ENCODE measurements at regions not wholly inside any gene's neighbourhood (a gene's known extent, or its start where the extent isn't known, plus 50 kb on each side); places are given as distances from the start of the nearest gene placed in this dataset.
"Not testable (repeated sequence)": the region's sequence is repeated elsewhere in the genome, so short reads cannot be mapped to it uniquely, and the experiment has no call there.

- DNase-seq (ENCODE audit: low spot score): no peak
Observed at GRCh38 chr12:67759829-67760228, 111.3 kb downstream of the DYRK2 start.

DNA sequence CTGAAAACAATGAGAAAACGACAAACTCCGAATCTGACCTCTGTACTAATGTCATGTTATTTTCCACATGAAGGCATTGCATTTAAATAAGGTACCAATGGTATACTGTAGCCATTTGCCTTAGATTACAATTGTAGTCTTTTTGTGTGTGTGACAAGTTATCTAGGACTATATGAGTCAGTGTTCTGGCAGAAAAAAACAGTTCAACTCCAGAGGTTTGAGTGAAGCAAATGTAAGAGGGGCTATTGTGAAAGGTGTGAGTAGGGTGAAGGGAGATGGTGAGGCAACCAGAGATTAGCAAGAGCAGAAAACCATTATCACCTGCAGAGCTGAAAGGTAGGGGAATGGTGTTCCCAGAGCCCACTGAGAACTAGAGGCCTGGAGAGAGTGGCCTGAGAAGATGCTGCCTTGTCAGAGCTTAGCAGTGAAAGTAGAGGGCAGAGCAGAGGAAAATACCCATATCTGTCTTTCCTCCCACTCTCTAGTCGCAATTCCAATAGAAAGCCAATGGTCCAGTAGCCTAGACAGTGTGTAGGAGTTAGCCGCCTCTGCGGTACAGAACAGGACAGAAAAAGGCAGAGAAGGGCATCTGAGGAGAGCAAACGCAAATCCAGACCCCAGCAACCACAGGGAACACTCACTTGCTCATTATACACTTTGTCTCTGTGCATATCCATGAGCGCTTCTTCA lies 112.2 kb downstream of the DYRK2 start:
- DNase-seq (ENCODE audit: low spot score): no peak

- no peak for DNase-seq (ENCODE audit: low spot score)
Observed at GRCh38 chr12:67761566-67761965, 113.0 kb downstream of the DYRK2 start.

DNA sequence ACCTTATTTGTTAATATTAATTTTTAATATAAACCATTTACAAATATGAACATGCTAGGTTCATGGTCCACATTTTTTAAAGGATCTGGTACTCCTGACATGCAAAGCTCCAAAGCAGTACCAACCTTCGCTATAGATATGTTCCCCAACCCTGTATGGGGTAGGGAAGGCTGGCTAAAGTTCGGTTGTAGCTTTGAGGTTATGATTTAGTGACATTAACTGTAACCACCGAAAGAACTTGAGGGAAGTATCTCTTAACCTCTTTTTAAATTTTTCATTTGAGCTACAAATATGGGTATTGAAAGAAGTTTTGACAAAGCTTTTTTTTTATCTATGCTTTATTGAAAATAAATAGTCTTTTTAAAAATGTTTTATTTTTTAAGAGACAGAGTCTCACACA lies 115.5 kb downstream of the DYRK2 start:
- no peak for DNase-seq (ENCODE audit: low spot score)

DNA sequence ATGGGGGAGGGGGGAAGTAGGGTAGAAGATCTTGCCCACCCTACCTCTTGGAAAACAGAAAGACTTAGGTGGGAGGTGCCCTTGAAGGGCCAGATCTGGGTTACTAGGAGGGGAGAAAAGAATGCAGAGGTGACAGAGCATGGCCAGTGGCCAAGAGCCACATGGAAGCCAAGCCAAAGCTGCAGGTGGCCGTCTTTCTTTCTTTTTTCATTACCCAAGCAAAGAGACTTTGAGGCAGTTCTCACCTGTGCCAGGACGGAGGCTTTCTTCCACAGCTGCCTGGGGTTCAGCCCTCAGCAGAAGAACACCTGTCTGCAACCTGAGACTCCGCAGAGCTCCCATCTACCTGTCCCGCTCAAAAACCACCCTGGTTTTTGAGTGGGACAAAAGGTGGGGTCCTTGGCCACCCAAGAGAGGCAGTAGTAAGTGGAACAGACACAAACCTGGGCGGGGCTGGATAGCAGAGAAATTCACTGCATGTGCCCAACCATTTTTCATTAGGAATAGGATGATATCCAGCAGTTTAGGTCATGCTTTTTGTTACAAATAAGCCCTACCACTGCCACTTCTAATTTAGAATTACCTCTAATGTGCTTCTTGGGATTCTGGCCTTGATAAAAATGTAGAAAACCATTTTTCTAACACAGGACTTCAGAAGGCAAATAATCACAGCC lies 116.5 kb downstream of the DYRK2 start:
- DNase-seq (ENCODE audit: low spot score): no peak

DNA sequence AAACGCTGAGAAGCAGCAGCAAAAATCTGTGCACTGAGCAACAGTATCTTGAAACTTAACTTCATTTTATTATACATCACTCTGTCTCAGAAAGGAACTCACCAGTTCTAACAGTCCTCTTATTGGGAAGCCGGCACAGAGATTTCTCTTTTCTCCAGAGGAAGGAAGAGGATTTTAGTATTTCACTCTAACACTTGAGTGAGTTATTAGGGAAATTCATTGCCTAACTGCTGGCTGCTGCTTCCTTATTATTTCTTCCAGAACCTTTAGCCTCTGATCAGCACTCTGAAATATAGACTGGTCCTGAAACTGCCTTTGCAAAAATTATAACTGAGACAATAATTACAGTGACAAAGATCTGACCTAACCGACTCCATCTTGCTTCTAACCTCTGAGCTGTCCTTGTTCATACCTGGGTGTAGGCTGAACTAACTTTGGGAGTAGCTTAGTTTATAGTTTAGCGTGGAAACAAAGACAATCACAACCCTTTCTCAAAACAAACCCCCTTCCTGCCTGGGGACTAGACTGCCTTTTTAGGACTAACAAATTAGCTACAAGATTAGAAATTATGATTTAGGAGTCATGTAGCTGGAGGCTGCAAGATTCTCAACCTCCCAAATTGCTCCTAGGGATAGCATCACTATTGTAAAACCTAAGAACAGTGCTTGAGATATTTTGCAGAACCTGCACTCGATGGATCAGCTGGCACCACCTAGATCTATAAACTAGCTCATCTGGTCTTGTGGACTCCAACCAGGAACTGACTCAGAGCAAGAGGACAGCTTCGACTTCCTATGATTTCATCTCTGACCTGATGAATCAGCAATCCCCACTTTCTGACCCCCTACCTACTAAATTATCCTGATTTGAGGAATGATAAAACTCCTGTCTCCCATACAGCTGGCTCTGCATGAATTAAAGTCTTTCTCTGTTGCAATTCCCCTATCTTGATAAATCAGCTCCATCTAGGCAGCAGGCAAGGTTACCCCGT lies 117.5 kb downstream of the DYRK2 start:
- no peak for DNase-seq (ENCODE audit: low spot score)

- peak; percentile 19 for DNase-seq (ENCODE audit: low spot score)
Observed at GRCh38 chr12:67772267-67773169, 124.0 kb downstream of the DYRK2 start.

GRCh38 chr12:67773896-67774295 lies 125.4 kb downstream of the DYRK2 start:
- DNase-seq (ENCODE audit: low spot score): no peak

- no peak for DNase-seq (ENCODE audit: low spot score)
Observed at GRCh38 chr12:67774983-67775587, 126.5 kb downstream of the DYRK2 start.

GRCh38 chr12:67780580-67781084 lies 132.1 kb downstream of the DYRK2 start:
- DNase-seq (ENCODE audit: low spot score): no peak

GRCh38 chr12:67782573-67782972 lies 134.0 kb downstream of the DYRK2 start:
- DNase-seq (ENCODE audit: low spot score): no peak

GRCh38 chr12:67783393-67783792 lies 134.8 kb downstream of the DYRK2 start:
- DNase-seq (ENCODE audit: low spot score): no peak

DNA sequence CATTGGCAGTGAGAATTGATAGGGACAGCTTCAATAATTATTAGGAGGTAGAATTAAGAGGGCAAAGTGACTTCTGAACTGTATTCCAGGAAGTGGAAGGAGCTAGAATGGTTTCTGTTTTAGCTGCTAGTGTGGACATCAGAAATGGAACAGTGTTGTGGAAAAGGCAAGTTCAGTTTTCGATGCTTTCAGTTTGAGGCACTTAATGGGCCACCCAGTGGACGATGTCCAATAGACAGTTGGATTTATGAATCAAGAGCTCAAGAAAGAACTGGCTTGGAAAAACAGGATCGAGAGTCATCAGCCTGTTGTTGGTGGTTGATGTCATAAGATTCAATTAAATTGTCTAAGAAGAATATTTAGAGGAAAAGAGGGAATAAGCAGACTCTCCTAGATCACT lies 136.3 kb downstream of the DYRK2 start:
- no peak for DNase-seq (ENCODE audit: low spot score)

GRCh38 chr12:67786086-67786485 lies 137.5 kb downstream of the DYRK2 start:
- no peak for DNase-seq (ENCODE audit: low spot score)

DNA sequence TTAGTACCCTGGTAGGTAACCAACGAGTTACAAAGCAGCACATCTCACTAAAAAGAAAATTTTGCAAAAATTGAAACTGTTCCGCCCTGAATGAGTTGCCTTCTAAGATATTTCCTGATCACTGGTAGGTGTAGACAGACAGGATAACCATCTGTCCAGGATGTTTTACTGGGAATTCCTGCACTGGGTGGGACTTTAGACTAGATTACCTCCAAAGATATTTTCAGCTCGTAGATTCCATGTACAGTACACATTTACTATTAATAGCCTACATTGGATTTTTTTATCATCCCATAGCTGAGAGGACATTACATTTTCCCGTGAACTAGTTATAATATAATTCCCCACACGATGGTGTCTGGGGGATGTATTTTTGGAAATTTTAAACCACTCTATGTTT lies 139.6 kb downstream of the DYRK2 start:
- no peak for DNase-seq (ENCODE audit: low spot score)

DNA sequence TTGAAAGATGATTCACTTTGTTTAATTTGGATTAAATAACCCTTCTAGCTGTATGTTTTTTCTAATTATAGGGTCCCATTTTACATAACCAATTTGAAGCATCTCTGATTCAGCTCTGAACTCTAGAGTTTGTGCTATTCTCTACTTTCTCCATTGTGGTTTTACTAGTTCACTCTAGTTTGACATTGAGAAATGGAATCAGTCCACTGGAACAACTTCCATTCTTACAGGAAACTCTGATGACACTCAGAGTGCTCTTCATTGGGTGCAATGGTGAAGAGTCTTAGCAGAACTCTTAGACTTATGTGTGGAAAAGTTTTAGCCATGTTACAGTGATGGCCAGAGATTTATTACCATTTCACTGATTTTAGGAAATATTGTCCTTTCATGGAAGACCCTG lies 140.7 kb downstream of the DYRK2 start:
- DNase-seq (ENCODE audit: low spot score): no peak

DNA sequence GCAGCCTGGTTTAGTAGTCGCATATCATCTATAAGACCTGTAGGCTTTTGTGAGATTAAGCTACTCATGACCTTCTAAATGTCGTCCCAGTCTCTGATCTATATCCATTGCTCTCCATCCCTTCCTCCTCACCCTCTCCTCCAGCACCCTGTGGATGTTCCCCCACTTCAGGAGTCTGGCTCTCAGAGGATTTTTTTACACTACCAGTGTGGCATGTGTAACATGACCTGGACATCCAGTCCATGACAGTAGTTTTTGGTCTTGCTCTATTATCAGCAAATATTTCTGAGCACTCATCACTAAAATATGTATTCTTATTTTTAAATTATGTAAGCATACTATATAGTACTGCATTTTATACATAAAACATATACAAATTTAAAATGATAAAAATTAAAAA lies 142.1 kb downstream of the DYRK2 start:
- no peak for DNase-seq (ENCODE audit: low spot score)

DNA sequence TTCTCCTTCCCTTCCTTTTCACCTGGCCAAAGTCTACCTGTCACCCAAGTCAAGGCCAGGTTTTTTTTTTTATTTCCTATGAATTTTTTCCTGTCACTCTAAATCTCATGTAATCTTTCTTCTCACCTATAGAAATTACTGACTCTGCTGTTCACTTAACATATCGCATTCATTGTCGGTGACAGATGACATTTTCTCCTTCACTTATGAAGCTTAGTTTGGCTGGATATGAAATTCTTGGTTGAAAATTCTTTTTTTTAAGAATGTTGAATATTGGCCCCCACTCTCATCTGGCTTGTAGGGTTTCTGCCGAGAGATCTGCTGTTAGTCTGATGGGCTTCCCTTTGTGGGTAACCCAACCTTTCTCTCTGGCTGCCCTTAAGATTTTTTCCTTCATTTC lies 142.8 kb downstream of the DYRK2 start:
- not testable (repeated sequence) for DNase-seq (ENCODE audit: low spot score)

DNA sequence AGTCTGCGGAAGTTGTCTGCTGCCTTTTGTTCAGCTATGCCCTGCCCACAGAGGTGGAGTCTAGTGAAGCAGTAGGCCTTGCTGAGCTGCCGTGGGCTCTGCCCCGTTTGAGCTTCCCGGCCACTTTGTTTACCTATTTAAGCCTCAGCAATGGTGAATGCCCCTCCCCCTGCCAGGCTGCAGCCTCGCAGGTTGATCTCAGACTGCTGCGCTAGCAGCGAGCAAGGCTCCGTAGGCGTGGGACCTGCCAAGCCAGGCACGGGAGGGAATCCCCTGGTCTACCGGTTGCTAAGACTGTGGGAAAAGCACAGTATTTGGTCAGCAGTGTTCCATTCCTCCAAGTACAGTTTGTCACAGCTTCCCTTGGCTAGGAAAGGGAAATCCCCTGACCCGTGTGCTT lies 143.6 kb downstream of the DYRK2 start:
- DNase-seq (ENCODE audit: low spot score): no peak

GRCh38 chr12:67794161-67794560 lies 145.6 kb downstream of the DYRK2 start:
- DNase-seq (ENCODE audit: low spot score): no peak

DNA sequence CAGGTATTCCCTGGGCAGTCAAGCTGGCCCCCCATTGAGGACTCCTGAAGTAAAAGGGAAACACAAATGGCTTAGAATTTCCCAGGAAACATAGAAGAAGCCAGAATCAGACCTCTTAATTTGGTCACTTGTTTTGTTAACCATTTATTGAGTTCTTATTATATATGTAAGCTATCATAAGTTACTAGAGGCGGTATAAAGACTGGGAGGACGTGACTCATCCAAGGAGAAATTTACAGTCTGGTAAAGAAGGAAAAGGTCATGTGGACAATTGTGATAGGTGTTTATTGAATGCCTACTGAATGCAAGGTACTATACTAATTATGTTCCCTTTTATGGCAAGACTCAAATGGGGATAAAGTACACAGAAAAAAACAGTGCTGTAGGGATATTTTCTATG lies 146.7 kb downstream of the DYRK2 start:
- DNase-seq (ENCODE audit: low spot score): peak; percentile 17
